HEK293 (cell line): ENCODE measurements at regions not wholly inside any gene's neighbourhood (a gene's known extent, or its start where the extent isn't known, plus 50 kb on each side); places are given as distances from the start of the nearest gene placed in this dataset.

Source experiments
- CTCF ChIA-PET: fragments of 350-600 bp; formaldehyde crosslinking; extraction: SDS; loops from one replicate; lab custom pipeline; 2021; ENCODE audit warnings: antibody characterized with exemption; lab: Yijun Ruan, JAX
- POLR2A ChIA-PET: fragments of 300-600 bp; formaldehyde crosslinking; extraction: SDS; loops from one replicate; lab custom pipeline; 2020; ENCODE audit warnings: antibody characterized with exemption, inconsistent platforms; lab: Yijun Ruan, JAX
- H3K27ac ChIP-seq: fragments of 200-500 bp; sonication (Bioruptor generic); 2 replicates; pipeline ENCODE4 v1.5.1; 2014; ENCODE audit warnings: low read depth, low read length, control low read depth, inconsistent platforms; ENCODE audit errors: extremely low read depth
- H3K36me3 ChIP-seq, 2 experiments: fragments of 200-500 bp in 1 of 2; sonication (Bioruptor generic) in 1 of 2; 1 replicate in 1 of 2; 2 replicates in 1 of 2; pipeline ENCODE4 v1.5.1; 2014 to 2017; ENCODE audit warnings: inconsistent platforms in 2 of 2, low read length in 2 of 2; ENCODE audit not compliant: control insufficient read depth in 2 of 2, insufficient read depth in 1 of 2
- H3K4me1 ChIP-seq: fragments of 200-500 bp; sonication (Bioruptor generic); 2 replicates; pipeline ENCODE4 v1.5.1; 2014; ENCODE audit warnings: mild to moderate bottlenecking, low read length, inconsistent platforms; ENCODE audit not compliant: control insufficient read depth, insufficient read depth
- H3K4me3 ChIP-seq: 2 replicates; pipeline ENCODE4 v1.5.1; 2011; ENCODE audit warnings: low read depth, mild to moderate bottlenecking, control low read depth, low read length, moderate library complexity
- H3K9me3 ChIP-seq: fragments of 200-500 bp; sonication (Bioruptor generic); 2 replicates; pipeline ENCODE4 v1.5.1; 2014; ENCODE audit warnings: low read depth, low read length, inconsistent platforms; ENCODE audit not compliant: control insufficient read depth, insufficient read depth
- HOXA7 ChIP-seq: sonication (generic); formaldehyde crosslinking; IDR thresholded peaks from 2 replicates; pipeline ENCODE4 v1.8.1; 2022; ENCODE audit warnings: missing genetic modification reagents, borderline replicate concordance
- IKZF3 ChIP-seq: fragments of 450-650 bp; IDR thresholded peaks from 2 replicates; pipeline ENCODE4 v1.5.0; 2018; ENCODE audit warnings: missing biosample characterization, mild to moderate bottlenecking, missing genetic modification characterization, moderate library complexity
- MYNN ChIP-seq: fragments of 450-650 bp; formaldehyde crosslinking; IDR thresholded peaks from 2 replicates; pipeline ENCODE4 v1.5.1; 2016; ENCODE audit warnings: missing biosample characterization, missing genetic modification characterization, borderline replicate concordance
- SALL2 ChIP-seq: fragments of 450-650 bp; formaldehyde crosslinking; IDR thresholded peaks from 2 replicates; pipeline ENCODE4 v1.5.0; 2017; ENCODE audit warnings: missing biosample characterization, mild to moderate bottlenecking, missing genetic modification characterization, borderline replicate concordance
- SP2 ChIP-seq: fragments of 450-650 bp; formaldehyde crosslinking; IDR thresholded peaks from 2 replicates; pipeline ENCODE4 v1.5.1; 2016; ENCODE audit warnings: missing biosample characterization, missing genetic modification characterization
- SP7 ChIP-seq: fragments of 450-650 bp; formaldehyde crosslinking; IDR thresholded peaks from 2 replicates; pipeline ENCODE4 v1.5.1; 2016; ENCODE audit warnings: missing biosample characterization, missing genetic modification characterization
- WT1 ChIP-seq: fragments of 450-650 bp; formaldehyde crosslinking; IDR thresholded peaks from 2 replicates; pipeline ENCODE4 v1.5.1; 2016; ENCODE audit warnings: missing biosample characterization, missing genetic modification characterization
- ZBTB17 ChIP-seq: fragments of 450-650 bp; formaldehyde crosslinking; IDR thresholded peaks from 2 replicates; pipeline ENCODE4 v1.5.1; 2016; ENCODE audit warnings: missing biosample characterization, missing genetic modification characterization
- ZBTB21 ChIP-seq: fragments of 450-650 bp; formaldehyde crosslinking; IDR thresholded peaks from 2 replicates; pipeline ENCODE4 v1.5.1; 2017; ENCODE audit warnings: missing biosample characterization, missing genetic modification characterization
- ZBTB6 ChIP-seq: fragments of 450-650 bp; formaldehyde crosslinking; IDR thresholded peaks from 2 replicates; pipeline ENCODE4 v1.5.1; 2017; ENCODE audit warnings: missing biosample characterization, missing genetic modification characterization
- ZFP3 ChIP-seq: fragments of 450-650 bp; formaldehyde crosslinking; IDR thresholded peaks from 2 replicates; pipeline ENCODE4 v1.5.1; 2016; ENCODE audit warnings: low read depth, missing biosample characterization, missing genetic modification characterization
- ZFP41 ChIP-seq: fragments of 450-650 bp; formaldehyde crosslinking; IDR thresholded peaks from 2 replicates; pipeline ENCODE4 v1.5.1; 2016; ENCODE audit warnings: missing biosample characterization, missing genetic modification characterization, borderline replicate concordance
- ZIC2 ChIP-seq: fragments of 450-650 bp; formaldehyde crosslinking; IDR thresholded peaks from 2 replicates; pipeline ENCODE4 v1.5.1; 2016; ENCODE audit warnings: missing biosample characterization, missing genetic modification characterization
- ZNF121 ChIP-seq: fragments of 450-650 bp; formaldehyde crosslinking; IDR thresholded peaks from 2 replicates; pipeline ENCODE4 v1.5.1; 2016; ENCODE audit warnings: missing biosample characterization, missing genetic modification characterization
- ZNF2 ChIP-seq: fragments of 450-650 bp; formaldehyde crosslinking; IDR thresholded peaks from 2 replicates; pipeline ENCODE4 v1.5.1; 2016; ENCODE audit warnings: missing biosample characterization, missing genetic modification characterization
- ZNF211 ChIP-seq: fragments of 450-650 bp; formaldehyde crosslinking; IDR thresholded peaks from 2 replicates; pipeline ENCODE4 v1.5.1; 2016; ENCODE audit warnings: low read depth, missing biosample characterization, missing genetic modification characterization
- ZNF324 ChIP-seq: fragments of 450-650 bp; formaldehyde crosslinking; IDR thresholded peaks from 2 replicates; pipeline ENCODE4 v1.5.1; 2016; ENCODE audit warnings: missing biosample characterization, missing genetic modification characterization
- ZNF366 ChIP-seq: fragments of 450-650 bp; formaldehyde crosslinking; conservative IDR thresholded peaks from 2 replicates; pipeline ENCODE4 v1.5.1; 2016; ENCODE audit warnings: missing biosample characterization, missing genetic modification characterization
- ZNF404 ChIP-seq: fragments of 450-650 bp; formaldehyde crosslinking; IDR thresholded peaks from 2 replicates; pipeline ENCODE4 v1.5.1; 2017; ENCODE audit warnings: missing biosample characterization, missing genetic modification characterization
- ZNF426 ChIP-seq: fragments of 450-650 bp; formaldehyde crosslinking; IDR thresholded peaks from 2 replicates; pipeline ENCODE4 v1.5.1; 2017; ENCODE audit warnings: missing biosample characterization, missing genetic modification characterization, mild to moderate bottlenecking, inconsistent platforms, moderate library complexity
- ZNF530 ChIP-seq: fragments of 450-650 bp; formaldehyde crosslinking; IDR thresholded peaks from 2 replicates; pipeline ENCODE4 v1.5.1; 2016; ENCODE audit warnings: low read depth, missing biosample characterization, missing genetic modification characterization
- ZNF596 ChIP-seq: fragments of 450-650 bp; IDR thresholded peaks from 2 replicates; pipeline ENCODE4 v1.5.0; 2018; ENCODE audit warnings: missing biosample characterization, mild to moderate bottlenecking, missing genetic modification characterization, moderate library complexity
- ZNF621 ChIP-seq: fragments of 450-650 bp; formaldehyde crosslinking; IDR thresholded peaks from 2 replicates; pipeline ENCODE4 v1.5.1; 2017; ENCODE audit warnings: missing biosample characterization, missing genetic modification characterization
- ZNF623 ChIP-seq: fragments of 450-650 bp; formaldehyde crosslinking; IDR thresholded peaks from 2 replicates; pipeline ENCODE4 v1.5.1; 2016; ENCODE audit warnings: missing biosample characterization, missing genetic modification characterization
- ZNF645 ChIP-seq: fragments of 450-650 bp; formaldehyde crosslinking; IDR thresholded peaks from 2 replicates; pipeline ENCODE4; 2016; ENCODE audit warnings: missing biosample characterization, missing genetic modification characterization
- ZNF707 ChIP-seq: fragments of 450-650 bp; formaldehyde crosslinking; IDR thresholded peaks from 2 replicates; pipeline ENCODE4 v1.5.1; 2016; ENCODE audit warnings: missing biosample characterization, missing genetic modification characterization
- ZNF776 ChIP-seq: fragments of 450-650 bp; formaldehyde crosslinking; IDR thresholded peaks from 2 replicates; pipeline ENCODE4 v1.5.0; 2017; ENCODE audit warnings: missing biosample characterization, missing genetic modification characterization, borderline replicate concordance
- TF ChIP-seq, protein P1 (sequence below): fragments of 450-650 bp; formaldehyde crosslinking; IDR thresholded peaks from 2 replicates; pipeline ENCODE4 v1.5.1; 2016; ENCODE audit warnings: missing biosample characterization, missing genetic modification characterization
- TF ChIP-seq, protein P2 (sequence below): fragments of 450-650 bp; formaldehyde crosslinking; IDR thresholded peaks from 2 replicates; pipeline ENCODE4 v1.5.1; 2016; ENCODE audit warnings: missing biosample characterization, missing genetic modification characterization

DNA sequence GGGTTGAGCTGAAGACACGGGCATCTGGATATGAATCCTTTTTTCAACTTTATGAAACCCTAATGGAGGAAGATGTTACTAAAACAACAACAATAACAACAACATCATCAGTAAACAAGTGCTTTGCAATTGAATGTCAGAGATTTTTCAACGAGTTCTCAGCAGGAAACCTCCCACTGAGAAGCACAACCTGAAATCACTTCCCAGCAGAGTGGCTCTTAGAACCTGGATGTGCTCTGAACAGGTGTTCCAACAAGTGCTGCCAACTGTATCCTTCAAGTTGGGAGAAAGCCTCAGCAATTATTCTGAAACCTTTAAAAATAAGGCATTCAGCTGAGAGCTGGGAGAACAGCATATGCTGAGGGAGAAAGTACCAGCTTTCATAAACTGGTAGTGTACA is 1622.7 kb upstream of the CELF4 start (continued):
- TF ChIP-seq HOXA7 (no peak), ZNF530 (tag by site-specific recombination) (no peak), ZNF426 (no peak), MYNN (tag by site-specific recombination) (no peak), ZBTB6 (tag by site-specific recombination) (no peak), ZNF621 (tag by site-specific recombination) (no peak), ZFP41 (no peak), ZBTB17 (no peak)
- TF ChIP-seq, all 188 proteins: peak for 0

DNA sequence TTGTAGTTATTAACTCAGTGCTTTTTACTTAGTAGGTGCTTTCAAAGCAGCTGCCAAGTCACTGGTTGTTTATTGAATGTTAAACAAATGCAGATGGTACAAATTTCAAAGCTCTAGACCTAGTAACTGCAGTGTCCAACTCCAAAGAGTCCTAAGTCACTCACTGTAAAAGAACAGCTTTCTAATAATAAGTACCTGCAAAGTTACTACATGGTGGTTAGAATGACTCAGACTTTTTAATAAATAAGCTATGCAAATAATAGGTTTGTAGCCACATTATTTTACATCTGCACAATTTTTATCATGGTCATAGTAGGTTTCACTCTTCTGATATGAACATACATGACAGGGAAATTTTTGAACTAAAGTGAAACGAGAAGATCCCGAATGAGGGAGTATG is 1620.4 kb upstream of the CELF4 start:
- Histone ChIP-seq H3K27ac (no peak overlapping the region), H3K4me3 (no peak overlapping the region), H3K36me3 (no peaks in the 10 kb centered on the region), H3K4me1 (no peaks in the 10 kb centered on the region), H3K9me3 (no peaks in the 10 kb centered on the region)
- POLR2A ChIA-PET = no interaction called here
- CTCF ChIA-PET = no interaction called here
- TF ChIP-seq SALL2 (tag by site-specific recombination) = no peak
- no peak for TF ChIP-seq WT1
- TF ChIP-seq ZNF211 (tag by site-specific recombination) = no peak
- no peak for TF ChIP-seq ZIC2 (tag by site-specific recombination)
- TF ChIP-seq ZNF530 (tag by site-specific recombination) = no peak
- TF ChIP-seq ZBTB21 (tag by site-specific recombination) = no peak
- no peak for TF ChIP-seq ZNF121

GRCh38 chr18:39184176-39184575 is 1618.6 kb upstream of the CELF4 start:
- no peak overlapping the region for H3K27ac ChIP-seq
- H3K4me1 ChIP-seq = no peaks in the 10 kb centered on the region
- ChIA-PET CTCF (interaction anchor here (0.9 kb wide), 1 partner anchor 35 kb away, joined by 3 read pairs; no protein-coding TSS in a partner anchor), POLR2A (no interaction called here)
- no peaks in the 10 kb centered on the region for H3K36me3 ChIP-seq
- no peak overlapping the region for H3K4me3 ChIP-seq
- TF ChIP-seq ZFP3 = no peak
- TF ChIP-seq ZNF366 = no peak
- no peak for TF ChIP-seq ZNF2 (tag by site-specific recombination)
- TF ChIP-seq ZNF596 (tag by site-specific recombination) = no peak
- TF ChIP-seq ZNF707 (tag by site-specific recombination) = no peak
- no peak for TF ChIP-seq ZNF776 (tag by site-specific recombination)
- TF ChIP-seq, protein P1, sequence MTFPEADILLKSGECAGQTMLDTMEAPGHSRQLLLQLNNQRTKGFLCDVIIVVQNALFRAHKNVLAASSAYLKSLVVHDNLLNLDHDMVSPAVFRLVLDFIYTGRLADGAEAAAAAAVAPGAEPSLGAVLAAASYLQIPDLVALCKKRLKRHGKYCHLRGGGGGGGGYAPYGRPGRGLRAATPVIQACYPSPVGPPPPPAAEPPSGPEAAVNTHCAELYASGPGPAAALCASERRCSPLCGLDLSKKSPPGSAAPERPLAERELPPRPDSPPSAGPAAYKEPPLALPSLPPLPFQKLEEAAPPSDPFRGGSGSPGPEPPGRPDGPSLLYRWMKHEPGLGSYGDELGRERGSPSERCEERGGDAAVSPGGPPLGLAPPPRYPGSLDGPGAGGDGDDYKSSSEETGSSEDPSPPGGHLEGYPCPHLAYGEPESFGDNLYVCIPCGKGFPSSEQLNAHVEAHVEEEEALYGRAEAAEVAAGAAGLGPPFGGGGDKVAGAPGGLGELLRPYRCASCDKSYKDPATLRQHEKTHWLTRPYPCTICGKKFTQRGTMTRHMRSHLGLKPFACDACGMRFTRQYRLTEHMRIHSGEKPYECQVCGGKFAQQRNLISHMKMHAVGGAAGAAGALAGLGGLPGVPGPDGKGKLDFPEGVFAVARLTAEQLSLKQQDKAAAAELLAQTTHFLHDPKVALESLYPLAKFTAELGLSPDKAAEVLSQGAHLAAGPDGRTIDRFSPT (tag by site-specific recombination) = no peak
- no peak for TF ChIP-seq ZNF324
- TF ChIP-seq ZNF645 (tag by site-specific recombination) = no peak
- TF ChIP-seq SP2 (tag by site-specific recombination) = no peak
- TF ChIP-seq, protein P2, sequence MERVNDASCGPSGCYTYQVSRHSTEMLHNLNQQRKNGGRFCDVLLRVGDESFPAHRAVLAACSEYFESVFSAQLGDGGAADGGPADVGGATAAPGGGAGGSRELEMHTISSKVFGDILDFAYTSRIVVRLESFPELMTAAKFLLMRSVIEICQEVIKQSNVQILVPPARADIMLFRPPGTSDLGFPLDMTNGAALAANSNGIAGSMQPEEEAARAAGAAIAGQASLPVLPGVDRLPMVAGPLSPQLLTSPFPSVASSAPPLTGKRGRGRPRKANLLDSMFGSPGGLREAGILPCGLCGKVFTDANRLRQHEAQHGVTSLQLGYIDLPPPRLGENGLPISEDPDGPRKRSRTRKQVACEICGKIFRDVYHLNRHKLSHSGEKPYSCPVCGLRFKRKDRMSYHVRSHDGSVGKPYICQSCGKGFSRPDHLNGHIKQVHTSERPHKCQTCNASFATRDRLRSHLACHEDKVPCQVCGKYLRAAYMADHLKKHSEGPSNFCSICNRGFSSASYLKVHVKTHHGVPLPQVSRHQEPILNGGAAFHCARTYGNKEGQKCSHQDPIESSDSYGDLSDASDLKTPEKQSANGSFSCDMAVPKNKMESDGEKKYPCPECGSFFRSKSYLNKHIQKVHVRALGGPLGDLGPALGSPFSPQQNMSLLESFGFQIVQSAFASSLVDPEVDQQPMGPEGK (tag by site-specific recombination) = no peak
- no peak for TF ChIP-seq ZNF404
- no peak for TF ChIP-seq SP7 (tag by site-specific recombination)
- TF ChIP-seq IKZF3 = no peak
- TF ChIP-seq ZNF623 = no peak
- no peaks in the 10 kb centered on the region for H3K9me3 ChIP-seq
